ENCODE measurements at regions not wholly inside any gene's neighbourhood (a gene's known extent, or its start where the extent isn't known, plus 50 kb on each side); places are given as distances from the start of the nearest gene placed in this dataset.

- no peaks in the 10 kb centered on the region for H3K9me3 Mint-ChIP-seq
- ATAC-seq (replicated peaks) (peak; percentile 98), DNase-seq (peak; percentile 46 to 49 (median 47))
- no peaks in the 10 kb centered on the region for H3K36me3 Mint-ChIP-seq (ENCODE audit: insufficient read depth)
- no peaks in the 10 kb centered on the region for H3K27me3 Mint-ChIP-seq
- peak overlapping the region; percentile 49 to 68 for H3K4me3 Mint-ChIP-seq
- H3K27ac Mint-ChIP-seq: peak overlapping the region; percentile 62 to 92
- H3K4me1 Mint-ChIP-seq (ENCODE audit: low read depth in 2 of 2): peaks cover 21 to 42% of the 10 kb centered on the region in 2 donors
Measured at GRCh38 chr5:54743997-54744788, 226.6 kb downstream of the SNX18 start.

DNA sequence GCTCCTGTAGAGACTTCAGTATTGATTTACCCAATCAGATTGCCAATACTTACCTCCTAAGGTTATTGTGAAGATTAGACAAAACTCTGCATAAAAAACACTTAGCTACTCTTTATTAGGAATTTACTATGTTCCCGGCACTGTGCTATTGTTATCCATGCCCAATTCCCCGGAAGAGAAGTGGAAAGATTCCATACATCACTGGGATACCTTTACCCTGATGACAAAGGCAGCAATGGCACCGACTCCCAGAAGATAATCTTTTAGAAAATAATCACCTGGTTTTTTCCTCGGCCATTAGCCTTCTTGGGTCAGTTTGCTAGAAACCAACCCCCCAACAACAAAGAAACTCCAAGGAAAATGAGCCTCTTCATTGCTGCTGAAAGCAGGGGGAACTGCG, 226.0 kb downstream of the SNX18 start:
- no peak for ATAC-seq (replicated peaks)

GRCh38 chr5:54742417-54742891, 224.9 kb downstream of the SNX18 start:
- no peaks in the 10 kb centered on the region for H3K9me3 Mint-ChIP-seq
- peaks cover 21 to 50% of the 10 kb centered on the region in 2 donors for H3K4me1 Mint-ChIP-seq (ENCODE audit: low read depth in 2 of 2)
- H3K27ac Mint-ChIP-seq: peak overlapping the region in 1 of 2 donors; percentile 92
- H3K36me3 Mint-ChIP-seq (ENCODE audit: insufficient read depth): no peaks in the 10 kb centered on the region
- ATAC-seq (replicated peaks) (no peak), DNase-seq (no peak)
- no peaks in the 10 kb centered on the region for H3K27me3 Mint-ChIP-seq
- peak overlapping the region in 1 of 2 donors; percentile 14 for H3K4me3 Mint-ChIP-seq

More for the DNA sequence above, 226.0 kb downstream of the SNX18 start:
- Mint-ChIP-seq H3K4me1 (ENCODE audit: low read depth in 2 of 2) (peaks cover 21 to 44% of the 10 kb centered on the region in 2 donors), H3K27me3 (no peaks in the 10 kb centered on the region), H3K9me3 (no peaks in the 10 kb centered on the region), H3K36me3 (ENCODE audit: insufficient read depth) (no peaks in the 10 kb centered on the region), H3K4me3 (peak overlapping the region in 1 of 2 donors; percentile 68), H3K27ac (peak overlapping the region; percentile 62 to 92)
- DNase-seq: no peak

DNA sequence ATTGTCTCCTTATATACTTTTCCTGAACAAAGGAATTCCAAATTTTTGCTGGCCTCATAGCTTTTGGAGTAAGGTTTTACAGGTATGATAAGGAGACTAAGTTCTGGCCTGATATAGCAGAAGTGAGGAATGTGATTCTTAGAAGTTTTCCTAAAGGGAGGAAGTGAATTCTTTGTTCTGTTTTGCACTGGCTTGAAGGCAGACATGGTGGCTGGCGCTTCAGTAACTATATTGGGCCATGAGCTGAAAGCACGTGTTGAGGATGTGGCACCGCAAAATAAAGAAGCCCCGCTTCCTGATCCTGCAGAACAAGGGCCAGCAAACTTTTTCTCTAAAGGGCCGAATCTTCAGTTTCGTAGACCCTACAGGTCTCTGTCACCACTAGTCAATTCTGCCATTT, 224.2 kb downstream of the SNX18 start:
- Mint-ChIP-seq H3K4me1 (ENCODE audit: low read depth in 2 of 2) (peaks cover 21 to 50% of the 10 kb centered on the region in 2 donors), H3K36me3 (ENCODE audit: insufficient read depth) (no peaks in the 10 kb centered on the region), H3K9me3 (no peaks in the 10 kb centered on the region), H3K27ac (no peak overlapping the region), H3K27me3 (no peaks in the 10 kb centered on the region), H3K4me3 (no peak overlapping the region)
- DNase-seq (no peak), ATAC-seq (replicated peaks) (no peak)

- H3K4me3 Mint-ChIP-seq: no peak overlapping the region
- peaks cover 18 to 46% of the 10 kb centered on the region in 2 donors for H3K4me1 Mint-ChIP-seq (ENCODE audit: low read depth in 2 of 2)
- peaks cover 0 to 9% of the 10 kb centered on the region in 2 donors for H3K27me3 Mint-ChIP-seq
- ATAC-seq (replicated peaks): no peak
- no peaks in the 10 kb centered on the region for H3K36me3 Mint-ChIP-seq (ENCODE audit: insufficient read depth)
- peak overlapping the region in 1 of 2 donors; percentile 35 for H3K27ac Mint-ChIP-seq
- no peaks in the 10 kb centered on the region for H3K9me3 Mint-ChIP-seq
- no peak for DNase-seq
Measured at GRCh38 chr5:54740141-54740540, 222.6 kb downstream of the SNX18 start.

DNA sequence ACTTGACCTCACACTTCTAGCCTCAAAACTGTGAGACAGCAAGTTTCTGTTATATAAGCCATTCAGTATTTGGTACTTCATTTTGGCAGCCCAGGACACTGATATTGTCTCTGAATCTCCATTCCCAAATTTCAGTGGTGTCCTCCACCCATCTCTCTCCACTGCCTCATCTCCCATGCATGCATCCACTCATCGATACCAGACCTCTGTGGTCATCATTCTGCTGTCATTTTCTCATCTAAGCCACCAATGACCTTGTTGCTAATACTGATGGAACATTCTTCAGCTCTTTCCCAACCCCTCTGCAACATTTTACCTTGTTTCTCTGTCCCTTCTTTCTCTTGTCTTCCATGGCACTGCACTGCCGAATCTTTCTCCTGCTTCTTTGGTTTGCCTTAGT, 221.8 kb downstream of the SNX18 start:
- DNase-seq: no peak
- no peak overlapping the region for H3K27ac Mint-ChIP-seq
- no peaks in the 10 kb centered on the region for H3K9me3 Mint-ChIP-seq
- peaks cover 13 to 38% of the 10 kb centered on the region in 2 donors for H3K4me1 Mint-ChIP-seq (ENCODE audit: low read depth in 2 of 2)
- no peaks in the 10 kb centered on the region for H3K36me3 Mint-ChIP-seq (ENCODE audit: insufficient read depth)
- peaks cover 0 to 9% of the 10 kb centered on the region in 2 donors for H3K27me3 Mint-ChIP-seq
- H3K4me3 Mint-ChIP-seq: no peak overlapping the region
- ATAC-seq (replicated peaks): no peak

DNA sequence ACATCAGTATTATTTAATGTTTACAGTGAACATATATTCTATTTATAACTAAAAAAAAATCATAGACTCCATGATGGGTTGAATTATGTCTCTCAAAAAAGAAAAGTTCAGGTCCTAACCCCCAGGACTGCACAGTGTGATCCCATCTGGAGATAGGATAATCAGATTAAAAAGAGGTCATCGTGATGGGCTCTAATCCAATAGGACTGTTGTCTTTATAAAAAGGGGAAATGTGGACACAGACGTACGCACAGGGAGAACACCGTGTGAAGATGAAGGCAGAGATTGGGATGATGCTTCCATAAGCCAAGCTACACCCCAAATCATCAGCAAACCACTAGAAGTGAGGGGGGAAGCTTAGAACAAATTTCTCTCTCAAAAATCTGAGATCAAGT, 221.4 kb downstream of the SNX18 start:
- Mint-ChIP-seq H3K27ac (no peak overlapping the region), H3K4me1 (ENCODE audit: low read depth in 2 of 2) (peaks cover 10 to 34% of the 10 kb centered on the region in 2 donors), H3K36me3 (ENCODE audit: insufficient read depth) (no peaks in the 10 kb centered on the region), H3K4me3 (no peak overlapping the region), H3K27me3 (peaks cover 0 to 9% of the 10 kb centered on the region in 2 donors), H3K9me3 (no peaks in the 10 kb centered on the region)
- no peak for DNase-seq
- ATAC-seq (replicated peaks): no peak

DNA sequence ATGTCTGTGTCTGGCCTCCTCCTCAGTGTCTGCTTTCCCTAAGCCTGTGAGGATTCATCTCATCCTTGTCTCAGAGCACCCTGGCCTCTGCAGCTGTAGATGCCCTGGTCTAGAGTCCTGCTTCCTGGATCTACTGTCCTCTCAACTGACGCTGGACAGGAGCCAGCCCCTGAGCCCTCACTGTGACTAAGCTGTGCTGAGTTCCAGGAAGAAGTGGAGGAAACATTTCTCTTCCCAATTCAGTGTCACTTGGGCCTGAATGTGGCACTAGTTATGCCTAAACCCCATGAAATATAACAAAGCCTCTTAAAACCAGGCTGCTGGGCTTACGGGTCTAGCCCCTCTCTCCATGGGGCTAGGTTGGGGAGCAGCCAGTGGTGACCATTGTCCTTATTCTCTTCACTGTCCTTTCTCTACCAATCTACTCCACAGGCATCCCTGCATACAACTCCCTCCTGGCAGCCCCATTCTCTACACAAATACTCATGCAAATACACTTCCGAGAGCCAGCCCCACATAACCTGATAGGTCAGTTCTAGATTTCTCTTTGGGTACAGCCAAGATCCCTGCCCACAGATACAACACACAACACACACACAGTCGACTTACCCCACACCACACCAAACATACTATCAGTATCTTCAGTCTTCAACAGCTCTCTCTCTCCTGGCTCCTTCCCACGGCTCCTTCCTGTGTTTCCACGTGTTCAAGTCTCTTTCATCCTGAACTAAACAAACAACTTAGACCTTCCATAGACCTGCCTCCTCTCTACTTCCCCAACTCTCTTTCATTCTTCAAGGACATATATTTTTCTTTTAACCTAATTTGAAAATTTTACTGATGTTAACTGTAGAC, 220.8 kb downstream of the SNX18 start:
- no peak overlapping the region for H3K27ac Mint-ChIP-seq
- H3K9me3 Mint-ChIP-seq: no peaks in the 10 kb centered on the region

GRCh38 chr5:54736003-54736797, 218.6 kb downstream of the SNX18 start:
- no peak for ATAC-seq (replicated peaks)
- Mint-ChIP-seq H3K9me3 (no peaks in the 10 kb centered on the region), H3K27ac (no peak overlapping the region)

More for the DNA sequence above, 220.8 kb downstream of the SNX18 start:
- DNase-seq: no peak
- Mint-ChIP-seq H3K36me3 (ENCODE audit: insufficient read depth) (no peaks in the 10 kb centered on the region), H3K4me3 (no peak overlapping the region), H3K4me1 (ENCODE audit: low read depth in 2 of 2) (peaks cover 8 to 28% of the 10 kb centered on the region in 2 donors), H3K27me3 (peaks cover 0 to 13% of the 10 kb centered on the region in 2 donors)
- ATAC-seq (replicated peaks): no peak

DNA sequence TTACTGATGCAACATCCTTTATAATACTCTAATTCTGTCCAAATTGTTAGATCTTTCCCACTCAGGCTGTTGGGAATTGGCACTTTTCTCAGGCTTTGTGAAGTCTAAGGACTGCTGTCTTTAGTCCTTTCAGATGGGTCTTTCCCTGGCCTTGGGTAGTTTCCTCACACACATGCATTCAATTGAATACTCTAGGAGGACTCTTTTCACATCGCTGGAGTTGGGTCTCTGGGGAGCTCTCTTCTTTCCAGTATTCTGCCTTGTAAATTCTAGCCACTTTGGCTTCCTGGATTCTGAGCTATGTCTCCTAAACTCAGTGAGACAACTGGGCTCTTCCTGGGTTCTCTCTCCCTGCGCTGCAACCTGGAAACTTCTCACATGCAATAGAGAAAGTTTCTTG, 215.5 kb downstream of the SNX18 start:
- peaks cover 0 to 18% of the 10 kb centered on the region in 2 donors for H3K27me3 Mint-ChIP-seq
- H3K9me3 Mint-ChIP-seq: no peaks in the 10 kb centered on the region
- no peak overlapping the region for H3K27ac Mint-ChIP-seq
- H3K4me1 Mint-ChIP-seq (ENCODE audit: low read depth in 2 of 2): peaks cover 0 to 5% of the 10 kb centered on the region in 2 donors
- H3K36me3 Mint-ChIP-seq (ENCODE audit: insufficient read depth): no peaks in the 10 kb centered on the region
- no peak for DNase-seq
- ATAC-seq (replicated peaks): no peak
- H3K4me3 Mint-ChIP-seq: no peak overlapping the region

More at GRCh38 chr5:54736003-54736797, 218.6 kb downstream of the SNX18 start:
- H3K36me3 Mint-ChIP-seq (ENCODE audit: insufficient read depth): no peaks in the 10 kb centered on the region
- H3K4me3 Mint-ChIP-seq: no peak overlapping the region
- H3K4me1 Mint-ChIP-seq (ENCODE audit: low read depth in 2 of 2): peaks cover 6 to 22% of the 10 kb centered on the region in 2 donors
- no peak for DNase-seq
- H3K27me3 Mint-ChIP-seq: peaks cover 0 to 18% of the 10 kb centered on the region in 2 donors

GRCh38 chr5:54732108-54732507, 214.5 kb downstream of the SNX18 start:
- no peaks in the 10 kb centered on the region for H3K9me3 Mint-ChIP-seq
- H3K27me3 Mint-ChIP-seq: peaks cover 0 to 18% of the 10 kb centered on the region in 2 donors
- H3K36me3 Mint-ChIP-seq (ENCODE audit: insufficient read depth): no peaks in the 10 kb centered on the region
- ATAC-seq (replicated peaks): no peak
- no peak overlapping the region for H3K4me3 Mint-ChIP-seq
- no peak for DNase-seq
- no peak overlapping the region for H3K27ac Mint-ChIP-seq
- H3K4me1 Mint-ChIP-seq (ENCODE audit: low read depth in 2 of 2): peaks cover 0 to 8% of the 10 kb centered on the region in 2 donors

DNA sequence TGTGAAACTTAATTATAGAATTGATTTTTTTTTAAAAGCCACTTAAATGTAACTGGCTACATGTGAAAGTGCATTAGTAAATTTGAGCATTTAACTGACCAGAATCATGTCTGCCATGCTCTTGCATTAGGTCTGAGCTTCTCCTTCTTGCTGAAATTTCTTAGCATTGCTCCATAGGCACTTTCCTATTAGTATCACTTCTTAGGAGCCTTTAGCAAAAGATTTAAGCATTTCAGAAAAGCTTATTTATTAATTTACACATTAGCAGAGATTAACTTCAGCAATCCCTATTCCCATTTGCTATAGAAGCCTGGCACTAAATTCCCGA, 211.0 kb downstream of the SNX18 start:
- DNase-seq (no peak), ATAC-seq (replicated peaks) (no peak)
- H3K27ac Mint-ChIP-seq: no peak overlapping the region
- no peak overlapping the region for H3K4me3 Mint-ChIP-seq
- peaks cover 0 to 6% of the 10 kb centered on the region in 2 donors for H3K27me3 Mint-ChIP-seq
- H3K9me3 Mint-ChIP-seq: peaks cover 0 to under 1% of the 10 kb centered on the region in 2 donors
- peaks cover 0 to 4% of the 10 kb centered on the region in 2 donors for H3K4me1 Mint-ChIP-seq (ENCODE audit: low read depth in 2 of 2)
- no peaks in the 10 kb centered on the region for H3K36me3 Mint-ChIP-seq (ENCODE audit: insufficient read depth)
